ENCODE measurements at regions not wholly inside any gene's neighbourhood (a gene's known extent, or its start where the extent isn't known, plus 50 kb on each side); places are given as distances from the start of the nearest gene placed in this dataset.
A peak's percentile ranks its signal among the peaks of the same experiment; 100 is the strongest.

GRCh38 chr2:71785516-71785981, 332.2 kb downstream of the DYSF start:
- Histone ChIP-seq H3K9me3 (no peaks in the 10 kb centered on the region), H3K4me1 (no peaks in the 10 kb centered on the region), H3K4me3 (no peak overlapping the region), H3K27ac (no peak overlapping the region), H3K36me3 (no peaks in the 10 kb centered on the region), H3K27me3 (replicated peaks in 1 of 7) (peaks cover 0 to 15% (median 0%) of the 10 kb centered on the region in 7 donors)
- 59 to 72% (median 62%) methylated on average over 11 to 23 of the region's 23 CpGs for WGBS, 5 donors
- TF ChIP-seq POLR2AphosphoS5 (IDR thresholded peaks at IDR 0.05) (no peak), POLR2A (IDR thresholded peaks at IDR 0.05) (no peak)
- intact Hi-C loops (cut with DNase I; ENCODE audit: low total_unique reads): no loop called here
- peak; percentile 72 for DNase-seq

GRCh38 chr2:71784734-71785511, 331.6 kb downstream of the DYSF start:
- no peak for TF ChIP-seq POLR2A (IDR thresholded peaks at IDR 0.05)
- no peak for TF ChIP-seq CTCF (IDR thresholded peaks at IDR 0.05 in 8 of 11, conservative IDR thresholded peaks at IDR 0.05 in 3 of 11)
- TF ChIP-seq POLR2AphosphoS5 (IDR thresholded peaks at IDR 0.05): no peak
- Histone ChIP-seq H3K36me3 (no peaks in the 10 kb centered on the region), H3K4me3 (no peak overlapping the region), H3K27me3 (replicated peaks in 1 of 7) (peaks cover 0 to 15% (median 0%) of the 10 kb centered on the region in 7 donors), H3K4me1 (no peaks in the 10 kb centered on the region), H3K9me3 (no peaks in the 10 kb centered on the region), H3K27ac (no peak overlapping the region)
- DNase-seq: peak; percentile 29
- intact Hi-C loops (cut with DNase I; ENCODE audit: low total_unique reads): no loop called here
- WGBS, 5 donors: 81 to 88% (median 86%) methylated on average over 8 of the region's 8 CpGs

GRCh38 chr2:71783815-71784214, 330.5 kb downstream of the DYSF start:
- Histone ChIP-seq H3K27me3 (replicated peaks in 1 of 7) (peaks cover 0 to 15% (median 0%) of the 10 kb centered on the region in 7 donors), H3K9me3 (no peaks in the 10 kb centered on the region), H3K4me1 (no peaks in the 10 kb centered on the region), H3K27ac (no peak overlapping the region), H3K36me3 (no peaks in the 10 kb centered on the region), H3K4me3 (no peak overlapping the region)
- intact Hi-C loops (cut with DNase I; ENCODE audit: low total_unique reads): no loop called here
- no peak for DNase-seq
- no peak for TF ChIP-seq POLR2AphosphoS5 (IDR thresholded peaks at IDR 0.05)
- no peak for TF ChIP-seq CTCF (IDR thresholded peaks at IDR 0.05 in 8 of 11, conservative IDR thresholded peaks at IDR 0.05 in 3 of 11)
- no peak for TF ChIP-seq POLR2A (IDR thresholded peaks at IDR 0.05)
- 85 to 89% (median 88%) methylated on average over 4 of the region's 4 CpGs for WGBS, 5 donors

GRCh38 chr2:71783215-71783614, 329.9 kb downstream of the DYSF start:
- peaks cover 0 to 15% (median 0%) of the 10 kb centered on the region in 7 donors for H3K27me3 ChIP-seq (replicated peaks in 1 of 7)
- TF ChIP-seq CTCF (IDR thresholded peaks at IDR 0.05 in 8 of 11, conservative IDR thresholded peaks at IDR 0.05 in 3 of 11) (no peak), POLR2A (IDR thresholded peaks at IDR 0.05) (no peak), POLR2AphosphoS5 (IDR thresholded peaks at IDR 0.05) (no peak)
- no peaks in the 10 kb centered on the region for H3K36me3 ChIP-seq
- H3K9me3 ChIP-seq: no peaks in the 10 kb centered on the region
- intact Hi-C loops (cut with DNase I; ENCODE audit: low total_unique reads): no loop called here
- H3K4me3 ChIP-seq: no peak overlapping the region
- H3K4me1 ChIP-seq: no peaks in the 10 kb centered on the region
- no peak for DNase-seq
- H3K27ac ChIP-seq: no peak overlapping the region

Measured in spleen (tissue), 11 donors.